RKO (cell line): ENCODE measurements at regions not wholly inside any gene's neighbourhood (a gene's known extent, or its start where the extent isn't known, plus 50 kb on each side); places are given as distances from the start of the nearest gene placed in this dataset.
A peak's percentile ranks its signal among the peaks of the same experiment; 100 is the strongest.

ENCODE experiments used
- DNase-seq: peaks from one replicate; pipeline ENCODE4 v3.0.0-alpha.2; 2016; ENCODE audit warnings: low spot score

DNA sequence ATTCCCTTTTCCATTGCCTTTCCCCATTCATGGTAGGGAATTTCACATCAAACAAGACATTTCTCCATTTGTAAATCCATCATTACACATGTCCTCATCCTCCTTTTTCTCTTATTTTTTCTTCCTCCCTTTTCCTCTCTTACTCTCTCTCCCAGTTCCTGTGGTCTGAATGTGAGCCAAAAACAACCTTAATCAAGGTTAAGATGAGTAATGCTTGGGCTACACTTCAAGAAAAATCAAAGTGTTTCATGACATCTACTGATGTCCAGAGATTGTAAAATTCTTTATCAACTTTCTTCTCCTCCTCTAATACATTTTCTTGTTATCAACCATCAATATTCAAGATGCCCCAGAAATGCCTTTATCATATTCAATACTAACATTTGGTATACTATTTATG lies 172.5 kb upstream of the PRNP start:
- DNase-seq = no peak

GRCh38 chr20:4512891-4513550 lies 173.2 kb upstream of the PRNP start:
- DNase-seq = peak; percentile 80

DNA sequence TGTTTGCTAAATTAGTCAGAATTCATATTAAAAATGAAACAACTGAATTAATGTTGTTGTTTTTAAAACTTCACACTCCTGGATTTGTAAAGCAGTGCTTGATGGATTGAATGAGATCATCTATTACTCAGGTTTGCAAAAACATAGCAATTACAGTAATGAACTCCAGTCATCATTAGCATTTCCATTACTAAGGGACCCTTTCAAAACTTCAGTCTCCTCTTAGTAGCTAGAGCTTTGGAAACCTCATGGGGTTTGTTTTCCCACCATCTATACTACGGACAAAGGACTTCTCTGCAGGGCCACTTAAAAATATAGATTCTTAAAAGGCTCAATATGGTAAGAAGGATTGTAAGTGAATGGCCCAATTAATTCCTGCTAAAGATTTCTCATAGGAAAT lies 174.5 kb upstream of the PRNP start:
- no peak for DNase-seq

DNA sequence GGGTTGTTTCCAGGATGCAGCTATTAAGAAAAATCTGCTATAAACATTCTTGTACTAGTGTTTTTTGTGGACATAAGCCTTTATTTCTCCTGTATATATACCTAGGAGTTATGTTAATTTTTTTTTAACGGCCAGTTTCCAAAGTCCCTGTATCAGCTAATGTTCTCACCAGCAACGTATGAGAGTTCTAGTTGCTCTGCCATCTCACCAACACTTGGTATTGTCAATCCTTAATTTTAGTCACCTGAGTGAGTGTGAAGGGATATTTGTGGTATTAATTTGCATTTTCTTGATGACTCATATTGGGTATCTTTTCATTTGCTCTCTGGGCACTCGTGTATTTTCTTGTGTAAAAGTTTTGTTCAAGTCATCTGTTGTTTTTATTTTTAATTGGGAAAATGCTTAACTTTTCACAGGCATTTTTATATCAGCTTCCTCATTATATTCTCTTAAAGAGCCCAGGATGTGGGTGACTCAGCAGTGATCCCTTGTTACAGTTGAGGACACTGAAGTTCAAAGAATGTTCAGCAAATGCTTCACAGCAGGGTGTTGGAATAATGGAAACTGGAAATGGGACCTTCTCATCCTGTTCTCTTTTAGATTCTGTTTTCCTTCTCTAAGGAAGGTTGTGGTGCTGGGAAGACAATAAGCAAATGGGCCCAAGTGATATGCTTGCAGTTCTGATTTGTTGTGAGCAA lies 176.3 kb upstream of the PRNP start:
- no peak for DNase-seq

GRCh38 chr20:4508773-4509172 lies 177.5 kb upstream of the PRNP start:
- no peak for DNase-seq

- DNase-seq = peak; percentile 62
Observed at GRCh38 chr20:4507288-4507719, 179.0 kb upstream of the PRNP start.

GRCh38 chr20:4504814-4505213 lies 181.4 kb upstream of the PRNP start:
- DNase-seq = no peak

GRCh38 chr20:4502756-4503155 lies 183.5 kb upstream of the PRNP start:
- DNase-seq = no peak

DNA sequence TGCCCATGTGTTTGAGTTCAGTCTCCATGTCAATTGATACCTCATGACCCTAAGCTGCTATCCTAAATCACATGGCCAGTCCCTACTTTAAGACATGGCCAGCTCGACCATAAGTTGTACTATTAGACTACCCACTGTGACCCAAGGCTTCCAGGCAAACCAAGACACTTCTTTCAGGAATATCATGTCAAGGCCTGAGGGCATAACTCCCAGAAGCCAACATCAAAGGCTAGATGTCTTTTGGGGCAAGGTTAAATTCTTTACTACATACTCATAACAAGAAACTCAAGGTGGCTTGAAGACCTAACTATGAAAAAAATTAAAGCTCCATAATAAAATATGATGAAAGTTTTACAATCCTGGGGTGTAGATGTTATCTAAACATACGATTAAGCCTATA lies 192.9 kb upstream of the PRNP start:
- no peak for DNase-seq

DNA sequence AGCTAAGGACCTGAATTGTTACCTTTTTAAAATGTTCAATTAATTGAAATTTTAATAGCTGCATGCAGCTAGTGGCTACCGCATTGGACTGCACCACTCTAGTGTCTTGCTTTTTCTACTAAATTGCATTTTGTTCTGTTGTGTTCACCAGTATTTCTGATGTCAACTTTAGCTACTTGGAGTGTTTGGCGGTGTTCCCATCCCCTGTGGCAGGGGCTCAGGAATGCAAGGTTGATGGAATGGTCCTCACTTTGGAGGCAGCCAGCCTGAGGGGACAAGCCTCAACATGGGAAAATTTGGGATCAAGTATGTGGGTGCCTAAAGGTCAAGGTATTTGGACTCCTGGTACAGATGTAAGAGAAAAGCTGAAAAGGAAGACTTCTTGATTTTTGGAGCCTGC lies 194.6 kb upstream of the PRNP start:
- no peak for DNase-seq

GRCh38 chr20:4490606-4491280 lies 195.5 kb upstream of the PRNP start:
- no peak for DNase-seq

- no peak for DNase-seq
Observed at GRCh38 chr20:4490045-4490444, 196.2 kb upstream of the PRNP start.

DNA sequence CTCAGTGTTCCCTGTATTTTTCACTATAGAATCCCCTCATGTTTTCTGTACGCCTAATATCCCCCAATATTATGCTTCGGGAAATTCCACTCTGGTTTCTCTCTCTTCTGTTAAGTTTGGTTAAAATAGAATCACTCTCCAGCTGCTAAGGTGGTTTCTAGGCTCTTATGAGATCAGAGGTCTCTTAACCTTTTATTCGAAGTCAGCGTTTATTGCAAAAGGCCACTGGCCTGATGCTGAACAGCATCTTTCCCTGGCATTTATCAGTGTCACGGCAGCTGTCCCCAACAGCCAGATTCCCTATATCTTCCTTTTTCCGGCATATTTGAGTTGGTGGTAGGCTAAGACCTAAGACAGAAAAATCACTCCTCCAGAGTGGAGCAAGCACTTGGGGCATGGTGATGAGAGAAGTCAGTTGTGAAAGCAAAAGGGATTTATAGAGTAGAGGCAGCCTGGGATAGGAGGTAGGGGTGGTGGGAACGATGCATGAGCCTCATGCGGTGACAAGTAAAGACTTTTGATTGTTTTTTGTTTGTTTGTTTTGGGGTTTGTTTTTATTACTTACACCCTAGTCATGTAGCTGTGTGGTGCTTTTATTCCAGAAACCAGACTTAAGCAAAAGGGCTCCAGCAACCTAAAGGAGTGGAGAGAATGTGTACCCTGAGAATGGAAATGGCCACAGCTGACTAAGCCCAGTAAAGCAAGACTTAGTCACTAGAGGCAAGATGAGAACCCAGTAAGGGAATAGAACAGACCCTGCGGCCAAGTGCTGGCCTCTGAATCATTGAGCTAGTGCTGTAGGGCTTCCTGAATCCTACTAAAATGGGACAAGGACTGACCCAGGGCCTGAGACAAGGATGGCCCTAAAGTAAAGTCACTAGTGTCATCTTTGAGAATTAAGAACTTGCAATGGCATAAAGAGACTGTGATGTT lies 197.6 kb upstream of the PRNP start:
- DNase-seq = peak; percentile 53

GRCh38 chr20:4484379-4484997 lies 201.8 kb upstream of the PRNP start:
- DNase-seq = no peak

- no peak for DNase-seq
Observed at GRCh38 chr20:4483961-4484360, 202.3 kb upstream of the PRNP start.

DNA sequence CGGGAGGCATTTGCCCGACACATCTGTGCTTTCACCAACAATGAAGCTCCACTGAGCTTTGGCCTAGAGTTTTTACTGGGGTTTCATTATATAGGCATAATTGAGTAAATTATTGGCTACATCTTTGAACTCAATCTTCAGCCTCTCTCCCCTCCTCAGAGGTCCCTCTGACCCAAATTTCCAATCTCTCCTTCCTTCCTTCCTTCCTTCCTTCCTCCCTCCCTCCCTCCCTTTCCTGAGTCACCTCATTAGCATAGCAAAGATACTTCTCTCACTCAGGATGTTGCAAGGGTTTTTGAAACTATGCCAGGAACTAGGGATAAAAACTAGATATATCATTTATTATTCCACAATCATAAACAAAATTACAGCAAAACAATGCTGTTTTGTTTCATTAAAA lies 202.8 kb upstream of the PRNP start:
- DNase-seq = no peak

GRCh38 chr20:4480104-4480503 lies 206.2 kb upstream of the PRNP start:
- no peak for DNase-seq

- DNase-seq = no peak
Observed at GRCh38 chr20:4476903-4477500, 209.3 kb upstream of the PRNP start.

DNA sequence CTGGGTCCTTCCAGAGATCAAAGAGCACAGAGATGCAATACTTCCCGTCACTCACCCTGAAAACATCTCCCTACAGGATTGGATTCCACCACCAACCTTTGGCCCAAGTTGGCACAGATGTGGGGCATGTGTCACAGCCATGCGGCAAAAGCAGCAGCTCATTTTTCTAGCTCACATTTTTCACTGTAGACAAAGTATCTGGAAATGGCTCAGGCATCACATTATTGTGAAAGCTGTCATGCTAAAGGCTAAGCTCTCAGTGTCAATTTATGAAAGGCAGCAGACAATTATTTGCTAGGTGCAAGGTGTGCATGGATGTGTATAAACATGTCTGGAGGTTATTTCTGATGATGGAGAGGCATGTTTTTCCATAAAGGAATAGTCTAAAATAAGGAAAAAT lies 213.3 kb upstream of the PRNP start:
- DNase-seq = no peak

DNA sequence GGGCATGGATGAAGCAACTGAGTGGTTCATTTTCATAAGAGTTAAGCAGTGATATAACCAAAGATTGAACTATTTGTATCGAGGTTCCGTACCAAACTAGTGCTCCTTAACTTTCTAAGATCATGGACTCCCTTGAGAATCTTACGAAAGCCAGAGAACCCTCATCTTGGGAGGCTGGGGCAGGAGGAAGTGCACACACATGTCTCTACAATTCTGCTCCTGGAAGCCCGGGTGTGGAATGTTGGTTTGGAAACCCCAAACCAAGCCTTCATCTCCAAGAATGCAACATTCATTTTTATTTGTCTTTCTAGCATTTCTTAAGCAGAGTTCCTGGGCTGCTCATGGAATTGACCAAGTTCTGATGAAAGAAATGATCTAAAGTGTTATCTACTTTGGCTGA lies 215.0 kb upstream of the PRNP start:
- no peak for DNase-seq

GRCh38 chr20:4470375-4470774 lies 215.9 kb upstream of the PRNP start:
- DNase-seq = no peak
